ENCODE measurements at regions not wholly inside any gene's neighbourhood (a gene's known extent, or its start where the extent isn't known, plus 50 kb on each side); places are given as distances from the start of the nearest gene placed in this dataset.

- H3K9me3 ChIP-seq (ENCODE audit: control insufficient read depth, low read depth, low read length), result no peaks in the 10 kb centered on the region
- H4K20me1 ChIP-seq (ENCODE audit: control insufficient read depth, extremely low read depth, insufficient read depth, low read length), result no peaks in the 10 kb centered on the region
- H3K9me1 ChIP-seq (ENCODE audit: control insufficient read depth, extremely low read depth, insufficient read depth, low read length), result no peaks in the 10 kb centered on the region
- dilution Hi-C loops (cut with MboI; ENCODE audit: extremely low pct_ligation_motif_present, low sequenced_read_pairs), result no loop called here
- H3K27ac ChIP-seq (ENCODE audit: control insufficient read depth, insufficient read depth, low read length), result no peak overlapping the region
- peaks cover 25% of the 10 kb centered on the region for H3K27me3 ChIP-seq (ENCODE audit: control insufficient read depth, extremely low read depth, insufficient read depth, low read length)
- no peak overlapping the region for H3K4me3 ChIP-seq (ENCODE audit: control insufficient read depth in 2 of 3, extremely low read depth in 1 of 3, insufficient read depth in 2 of 3, low read depth in 1 of 3, low read length in 3 of 3)
- FAIRE-seq (no peak), DNase-seq (ENCODE audit: low read depth, low spot score) (no peak)
- no peak overlapping the region for H3K9ac ChIP-seq (ENCODE audit: control insufficient read depth, extremely low read depth, insufficient read depth, low read length)
- no peak overlapping the region for H2AFZ ChIP-seq (ENCODE audit: control insufficient read depth, low read length)
- H3K4me1 ChIP-seq (ENCODE audit: control insufficient read depth, extremely low read depth, insufficient read depth, low read length), result no peaks in the 10 kb centered on the region
- H3K4me2 ChIP-seq (ENCODE audit: control insufficient read depth, extremely low read depth, insufficient read depth, low read depth, low read length), result no peak overlapping the region
- TF ChIP-seq EZH2 (IDR thresholded peaks at IDR 0.05; ENCODE audit: low read length) (no peak), CTCF (optimal IDR thresholded peaks at IDR 0.05 in 1 of 3, IDR thresholded peaks at IDR 0.05 in 1 of 3, conservative IDR thresholded peaks at IDR 0.05 in 1 of 3; ENCODE audit: extremely low read depth in 1 of 3, insufficient read depth in 2 of 3, low read length in 3 of 3) (no peak)
- no peaks in the 10 kb centered on the region for H3K79me2 ChIP-seq (ENCODE audit: control insufficient read depth, insufficient read depth, low read length)
- H3K36me3 ChIP-seq (ENCODE audit: control insufficient read depth in 2 of 2, extremely low read depth in 1 of 2, insufficient read depth in 2 of 2, low read length in 2 of 2), result no peaks in the 10 kb centered on the region
These were observed 60.5 kb upstream of the KCNG1 start for GRCh38 chr20:51083447-51083846.

GRCh38 chr20:51082988-51083387, 60.1 kb upstream of the KCNG1 start:
- Histone ChIP-seq H4K20me1 (ENCODE audit: control insufficient read depth, extremely low read depth, insufficient read depth, low read length) (no peaks in the 10 kb centered on the region), H3K27me3 (ENCODE audit: control insufficient read depth, extremely low read depth, insufficient read depth, low read length) (peaks cover 29% of the 10 kb centered on the region), H3K27ac (ENCODE audit: control insufficient read depth, insufficient read depth, low read length) (no peak overlapping the region), H2AFZ (ENCODE audit: control insufficient read depth, low read length) (no peak overlapping the region), H3K9ac (ENCODE audit: control insufficient read depth, extremely low read depth, insufficient read depth, low read length) (no peak overlapping the region), H3K4me2 (ENCODE audit: control insufficient read depth, extremely low read depth, insufficient read depth, low read depth, low read length) (no peak overlapping the region), H3K9me3 (ENCODE audit: control insufficient read depth, low read depth, low read length) (no peaks in the 10 kb centered on the region), H3K36me3 (ENCODE audit: control insufficient read depth in 2 of 2, extremely low read depth in 1 of 2, insufficient read depth in 2 of 2, low read length in 2 of 2) (no peaks in the 10 kb centered on the region), H3K9me1 (ENCODE audit: control insufficient read depth, extremely low read depth, insufficient read depth, low read length) (no peaks in the 10 kb centered on the region), H3K4me3 (ENCODE audit: control insufficient read depth in 2 of 3, extremely low read depth in 1 of 3, insufficient read depth in 2 of 3, low read depth in 1 of 3, low read length in 3 of 3) (no peak overlapping the region), H3K79me2 (ENCODE audit: control insufficient read depth, insufficient read depth, low read length) (no peaks in the 10 kb centered on the region), H3K4me1 (ENCODE audit: control insufficient read depth, extremely low read depth, insufficient read depth, low read length) (no peaks in the 10 kb centered on the region)
- DNase-seq (ENCODE audit: low read depth, low spot score) (no peak), FAIRE-seq (no peak)
- TF ChIP-seq CTCF (optimal IDR thresholded peaks at IDR 0.05 in 1 of 3, IDR thresholded peaks at IDR 0.05 in 1 of 3, conservative IDR thresholded peaks at IDR 0.05 in 1 of 3; ENCODE audit: extremely low read depth in 1 of 3, insufficient read depth in 2 of 3, low read length in 3 of 3) (no peak), EZH2 (IDR thresholded peaks at IDR 0.05; ENCODE audit: low read length) (no peak)
- dilution Hi-C loops (cut with MboI; ENCODE audit: extremely low pct_ligation_motif_present, low sequenced_read_pairs), result no loop called here
